NCI-H774 (cell line): ENCODE measurements at regions not wholly inside any gene's neighbourhood (a gene's known extent, or its start where the extent isn't known, plus 50 kb on each side); places are given as distances from the start of the nearest gene placed in this dataset.

Source experiments
- DNase-seq: peaks from one replicate; lab custom pipeline; 2025; lab: John Stamatoyannopoulos, UW

GRCh38 chr3:170730071-170730812 is 139.8 kb downstream of the RPL22L1 start:
- no peak for DNase-seq

- DNase-seq: no peak
These were observed 141.8 kb downstream of the RPL22L1 start for GRCh38 chr3:170728181-170728580.

GRCh38 chr3:170727754-170728153 is 141.9 kb upstream of the SLC7A14 start:
- no peak for DNase-seq

GRCh38 chr3:170726976-170727661 is 141.2 kb upstream of the SLC7A14 start:
- no peak for DNase-seq

GRCh38 chr3:170725285-170725731 is 139.4 kb upstream of the SLC7A14 start:
- no peak for DNase-seq

- DNase-seq: no peak
These were observed 138.9 kb upstream of the SLC7A14 start for GRCh38 chr3:170724599-170725280.

GRCh38 chr3:170723241-170723640 is 137.4 kb upstream of the SLC7A14 start:
- no peak for DNase-seq

GRCh38 chr3:170721563-170721962 is 135.7 kb upstream of the SLC7A14 start:
- DNase-seq: no peak

GRCh38 chr3:170719300-170719699 is 133.4 kb upstream of the SLC7A14 start:
- DNase-seq: no peak

- no peak for DNase-seq
These were observed 133.0 kb upstream of the SLC7A14 start for GRCh38 chr3:170718848-170719247.

- no peak for DNase-seq
These were observed 131.8 kb upstream of the SLC7A14 start for GRCh38 chr3:170717410-170718402.

- DNase-seq: no peak
These were observed 130.4 kb upstream of the SLC7A14 start for GRCh38 chr3:170716172-170716805.

GRCh38 chr3:170714562-170715535 is 129.0 kb upstream of the SLC7A14 start:
- no peak for DNase-seq

- DNase-seq: no peak
These were observed 128.2 kb upstream of the SLC7A14 start for GRCh38 chr3:170714122-170714521.

GRCh38 chr3:170713653-170714052 is 127.8 kb upstream of the SLC7A14 start:
- DNase-seq: no peak

GRCh38 chr3:170712798-170713197 is 126.9 kb upstream of the SLC7A14 start:
- no peak for DNase-seq

GRCh38 chr3:170712336-170712735 is 126.5 kb upstream of the SLC7A14 start:
- no peak for DNase-seq

- no peak for DNase-seq
These were observed 125.9 kb upstream of the SLC7A14 start for GRCh38 chr3:170711786-170712185.

- DNase-seq: no peak
These were observed 123.2 kb upstream of the SLC7A14 start for GRCh38 chr3:170709046-170709445.

GRCh38 chr3:170707899-170708298 is 122.0 kb upstream of the SLC7A14 start:
- no peak for DNase-seq
